ENCODE measurements at regions not wholly inside any gene's neighbourhood (a gene's known extent, or its start where the extent isn't known, plus 50 kb on each side); places are given as distances from the start of the nearest gene placed in this dataset.

GRCh38 chr5:6166698-6167394, 211.5 kb downstream of the MED10 start:
- no peak for DNase-seq (ENCODE audit: low read depth)

- DNase-seq (ENCODE audit: low read depth): no peak
Observed at GRCh38 chr5:6163913-6164312, 214.4 kb downstream of the MED10 start.

GRCh38 chr5:6162175-6162574, 216.2 kb downstream of the MED10 start:
- DNase-seq (ENCODE audit: low read depth): no peak

GRCh38 chr5:6161257-6161656, 217.1 kb downstream of the MED10 start:
- DNase-seq (ENCODE audit: low read depth): no peak

- no peak for DNase-seq (ENCODE audit: low read depth)
Observed at GRCh38 chr5:6159832-6160430, 218.4 kb downstream of the MED10 start.

GRCh38 chr5:6158974-6159831, 219.1 kb downstream of the MED10 start:
- no peak for DNase-seq (ENCODE audit: low read depth)

- DNase-seq (ENCODE audit: low read depth): no peak
Observed at GRCh38 chr5:6154216-6154615, 224.1 kb downstream of the MED10 start.

- no peak for DNase-seq (ENCODE audit: low read depth)
Observed at GRCh38 chr5:6146271-6146670, 232.1 kb downstream of the MED10 start.

- DNase-seq (ENCODE audit: low read depth): no peak
Observed at GRCh38 chr5:6145616-6146237, 232.6 kb downstream of the MED10 start.

GRCh38 chr5:6143523-6143922, 234.8 kb downstream of the MED10 start:
- no peak for DNase-seq (ENCODE audit: low read depth)

GRCh38 chr5:6142353-6142752, 236.0 kb downstream of the MED10 start:
- DNase-seq (ENCODE audit: low read depth): no peak

- no peak for DNase-seq (ENCODE audit: low read depth)
Observed at GRCh38 chr5:6140219-6140618, 238.1 kb downstream of the MED10 start.

- DNase-seq (ENCODE audit: low read depth): no peak
Observed at GRCh38 chr5:6135977-6136376, 242.4 kb downstream of the MED10 start.

- DNase-seq (ENCODE audit: low read depth): no peak
Observed at GRCh38 chr5:6134281-6134680, 244.1 kb downstream of the MED10 start.

GRCh38 chr5:6125781-6126180, 252.6 kb downstream of the MED10 start:
- DNase-seq (ENCODE audit: low read depth): no peak

GRCh38 chr5:6118691-6119090, 259.7 kb downstream of the MED10 start:
- DNase-seq (ENCODE audit: low read depth): no peak

GRCh38 chr5:6117212-6117611, 261.1 kb downstream of the MED10 start:
- no peak for DNase-seq (ENCODE audit: low read depth)

GRCh38 chr5:6115852-6116251, 262.5 kb downstream of the MED10 start:
- DNase-seq (ENCODE audit: low read depth): no peak

- no peak for DNase-seq (ENCODE audit: low read depth)
Observed at GRCh38 chr5:6112538-6112937, 265.8 kb downstream of the MED10 start.

GRCh38 chr5:6112125-6112524, 266.2 kb downstream of the MED10 start:
- no peak for DNase-seq (ENCODE audit: low read depth)

- DNase-seq (ENCODE audit: low read depth): no peak
Observed at GRCh38 chr5:6111131-6111530, 267.2 kb downstream of the MED10 start.

- DNase-seq (ENCODE audit: low read depth): no peak
Observed at GRCh38 chr5:6110441-6111005, 267.8 kb downstream of the MED10 start.
